22Rv1 (cell line): ENCODE measurements at regions not wholly inside any gene's neighbourhood (a gene's known extent, or its start where the extent isn't known, plus 50 kb on each side); places are given as distances from the start of the nearest gene placed in this dataset.

Experiments
- ZFX ChIP-seq: fragments of 450-650 bp; IDR thresholded peaks from 2 replicates; pipeline ENCODE4 v1.6.1; 2017; ENCODE audit warnings: antibody characterized with exemption, borderline replicate concordance
- TF ChIP-seq, protein P1 (sequence below): fragments of 450-650 bp; IDR thresholded peaks from 2 replicates; pipeline ENCODE4 v1.5.1; 2017; ENCODE audit warnings: mild to moderate bottlenecking

- TF ChIP-seq, protein P1, sequence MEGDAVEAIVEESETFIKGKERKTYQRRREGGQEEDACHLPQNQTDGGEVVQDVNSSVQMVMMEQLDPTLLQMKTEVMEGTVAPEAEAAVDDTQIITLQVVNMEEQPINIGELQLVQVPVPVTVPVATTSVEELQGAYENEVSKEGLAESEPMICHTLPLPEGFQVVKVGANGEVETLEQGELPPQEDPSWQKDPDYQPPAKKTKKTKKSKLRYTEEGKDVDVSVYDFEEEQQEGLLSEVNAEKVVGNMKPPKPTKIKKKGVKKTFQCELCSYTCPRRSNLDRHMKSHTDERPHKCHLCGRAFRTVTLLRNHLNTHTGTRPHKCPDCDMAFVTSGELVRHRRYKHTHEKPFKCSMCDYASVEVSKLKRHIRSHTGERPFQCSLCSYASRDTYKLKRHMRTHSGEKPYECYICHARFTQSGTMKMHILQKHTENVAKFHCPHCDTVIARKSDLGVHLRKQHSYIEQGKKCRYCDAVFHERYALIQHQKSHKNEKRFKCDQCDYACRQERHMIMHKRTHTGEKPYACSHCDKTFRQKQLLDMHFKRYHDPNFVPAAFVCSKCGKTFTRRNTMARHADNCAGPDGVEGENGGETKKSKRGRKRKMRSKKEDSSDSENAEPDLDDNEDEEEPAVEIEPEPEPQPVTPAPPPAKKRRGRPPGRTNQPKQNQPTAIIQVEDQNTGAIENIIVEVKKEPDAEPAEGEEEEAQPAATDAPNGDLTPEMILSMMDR: no peak
- TF ChIP-seq ZFX: no peak
Observed at GRCh38 chr13:105816994-105817393, 718.5 kb downstream of the EFNB2 start.
